Amniotic epithelial cell (primary cell): ENCODE measurements at regions not wholly inside any gene's neighbourhood (a gene's known extent, or its start where the extent isn't known, plus 50 kb on each side); places are given as distances from the start of the nearest gene placed in this dataset.
"Not testable (repeated sequence)": the region's sequence is repeated elsewhere in the genome, so short reads cannot be mapped to it uniquely, and the experiment has no call there.

Source experiments
- DNase-seq: peaks from one replicate; pipeline ENCODE4 v3.0.0-alpha.2; 2010; ENCODE audit warnings: low read depth

DNA sequence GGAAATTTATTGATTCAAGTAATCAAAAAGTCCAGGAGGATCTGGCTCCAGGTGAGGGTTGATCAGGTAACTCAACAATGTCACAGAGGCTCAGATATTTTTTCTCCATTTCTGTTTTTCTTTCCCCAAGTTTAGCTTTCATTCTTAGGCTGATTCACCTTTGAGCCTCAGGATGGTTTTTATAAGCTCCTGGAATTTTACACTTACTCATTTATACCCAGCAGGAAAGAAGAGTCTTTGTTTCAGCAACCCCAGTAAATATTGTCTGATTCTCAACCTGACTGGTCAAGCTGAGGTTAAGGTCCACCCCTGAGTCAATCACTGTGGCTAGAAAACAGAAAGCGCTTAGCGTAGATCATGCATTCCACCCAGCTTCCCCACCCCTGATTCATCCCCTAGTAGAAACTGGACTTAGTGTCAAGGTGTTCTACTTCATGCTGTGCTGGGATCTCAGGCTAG lies 500.6 kb downstream of the KIF4B start:
- DNase-seq, result no peak

DNA sequence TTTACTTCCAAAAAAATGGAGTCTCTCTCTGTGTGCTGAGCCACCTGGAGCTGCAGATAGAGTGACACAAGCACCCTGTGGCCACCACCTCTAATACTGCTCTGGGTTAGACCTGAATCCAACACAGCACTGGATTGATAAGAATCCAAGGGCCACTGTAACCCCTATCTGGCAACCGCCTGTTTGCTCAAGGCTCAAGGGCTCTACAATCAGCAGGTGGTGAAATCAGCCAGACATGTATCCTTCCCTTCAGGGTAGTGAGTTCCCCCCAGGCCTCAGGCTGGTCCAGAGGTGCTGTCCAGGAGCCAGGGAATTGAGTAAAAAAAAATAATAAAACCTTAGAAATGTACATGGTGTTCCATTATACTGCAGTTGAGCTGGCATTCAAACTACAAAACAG lies 509.0 kb downstream of the KIF4B start:
- no peak for DNase-seq

DNA sequence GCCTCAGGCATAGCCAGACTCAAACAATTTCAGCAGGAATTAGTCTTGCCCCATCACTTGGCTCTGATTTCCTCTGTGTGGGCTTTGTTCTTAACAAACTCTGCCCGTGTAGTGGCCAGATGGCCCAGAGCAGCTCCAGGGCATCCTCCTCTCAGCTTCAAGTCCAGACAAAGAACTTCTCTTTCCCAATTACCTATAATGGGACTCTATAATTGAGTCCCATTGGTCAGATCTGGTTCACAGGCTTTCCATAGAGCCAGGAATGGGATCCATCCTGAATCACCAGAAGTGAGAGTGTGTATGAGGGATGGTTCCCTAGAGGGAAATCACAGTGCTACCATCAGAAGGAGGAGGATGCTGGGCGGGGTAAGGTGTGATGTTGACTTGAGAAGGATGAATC lies 515.8 kb downstream of the KIF4B start:
- DNase-seq, result no peak

DNA sequence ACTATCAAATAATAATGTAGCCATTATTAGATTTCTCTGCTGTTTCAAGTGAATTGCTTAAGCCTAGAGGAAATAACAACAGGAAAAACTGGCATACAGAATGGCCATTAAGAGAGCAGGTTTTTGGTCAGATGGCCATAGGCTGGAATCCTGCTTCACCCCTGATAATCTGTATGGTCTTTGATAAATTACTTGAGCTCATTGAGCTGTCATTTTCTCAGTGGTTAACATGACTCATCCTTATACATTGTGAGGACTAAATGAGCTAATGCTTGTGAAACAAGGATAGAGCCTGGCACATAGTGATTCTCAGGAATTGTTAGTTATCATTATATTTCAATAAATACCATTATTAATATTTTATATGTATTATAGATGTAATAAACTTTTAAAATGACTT lies 516.5 kb downstream of the KIF4B start:
- DNase-seq, result peak; percentile 1

DNA sequence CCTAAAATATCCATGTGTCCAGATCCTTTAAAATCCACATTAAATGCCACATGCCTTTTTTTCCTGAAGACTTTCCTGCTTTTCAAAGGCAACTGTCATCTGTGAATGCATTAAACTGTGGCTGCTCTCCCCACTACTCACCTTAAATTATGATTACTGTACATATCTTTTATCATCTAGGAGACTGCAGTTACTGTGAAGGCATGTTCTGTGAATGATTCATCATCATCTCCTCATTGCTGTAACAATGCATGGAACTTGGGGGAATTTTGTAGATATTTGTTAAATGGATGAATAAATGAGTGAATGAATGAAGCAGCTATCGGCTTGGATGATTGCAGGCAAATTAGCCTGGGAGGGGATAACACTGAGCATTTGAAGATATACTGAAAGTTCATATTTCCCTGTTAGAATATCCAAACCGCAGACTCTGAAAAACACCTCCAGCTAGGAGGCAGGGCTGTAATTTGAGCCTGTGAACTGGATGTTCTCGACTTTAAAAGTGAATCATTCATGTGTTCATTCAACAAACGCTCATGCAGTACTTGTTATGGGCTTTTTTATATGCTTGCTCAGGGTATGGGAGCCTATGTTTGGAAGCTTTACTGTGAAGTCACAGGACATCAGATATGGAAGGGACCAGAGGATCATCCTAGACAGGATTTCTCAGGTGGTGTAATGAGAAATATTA lies 519.2 kb downstream of the KIF4B start:
- no peak for DNase-seq

DNA sequence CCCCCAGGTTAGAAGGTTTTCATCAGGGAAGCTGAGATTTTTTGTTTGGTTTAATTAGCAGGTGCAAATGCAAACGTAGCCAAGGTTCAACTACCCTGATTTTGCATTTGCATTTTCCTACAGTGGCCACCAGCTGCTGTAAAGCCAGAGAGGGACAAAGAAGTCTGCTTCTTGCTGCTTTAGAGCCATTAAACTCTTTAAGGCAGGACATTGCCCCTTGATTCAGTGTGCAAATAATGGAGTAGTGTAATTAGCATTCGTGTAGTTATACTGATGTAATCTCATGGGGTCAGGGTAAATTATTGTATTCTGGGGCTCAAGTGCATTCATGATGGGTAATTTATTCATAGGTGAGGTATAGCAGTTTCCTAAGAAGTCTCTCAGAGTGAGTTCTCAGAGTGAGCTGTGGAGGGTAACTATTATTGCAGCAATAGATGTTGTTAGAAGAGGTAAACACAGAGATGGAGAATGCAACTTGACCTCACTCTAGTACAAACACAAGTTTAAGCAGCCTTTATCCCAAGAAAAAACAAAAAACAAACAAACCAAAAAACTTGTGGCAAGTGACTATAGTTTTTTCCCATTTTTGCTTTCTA lies 526.5 kb downstream of the KIF4B start:
- DNase-seq, result no peak

DNA sequence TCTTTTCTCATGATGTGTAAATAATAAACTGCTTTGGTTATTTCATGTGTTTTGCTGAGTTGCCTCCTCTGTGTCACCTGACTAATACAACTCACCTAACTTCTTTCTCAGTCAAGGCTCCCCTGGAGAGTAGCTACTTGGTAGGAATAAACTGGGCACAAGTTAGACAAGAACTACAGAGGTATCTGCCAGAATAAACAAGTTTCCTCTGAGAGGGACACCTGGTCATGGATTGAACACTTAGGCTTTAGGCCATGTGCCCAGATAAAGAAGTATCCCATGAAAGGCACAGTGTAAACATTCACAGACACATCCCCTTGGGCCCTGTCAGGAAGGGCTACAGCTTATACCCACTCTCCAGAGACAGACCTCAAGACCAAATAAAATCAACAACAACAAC lies 532.5 kb downstream of the KIF4B start:
- DNase-seq, result no peak

DNA sequence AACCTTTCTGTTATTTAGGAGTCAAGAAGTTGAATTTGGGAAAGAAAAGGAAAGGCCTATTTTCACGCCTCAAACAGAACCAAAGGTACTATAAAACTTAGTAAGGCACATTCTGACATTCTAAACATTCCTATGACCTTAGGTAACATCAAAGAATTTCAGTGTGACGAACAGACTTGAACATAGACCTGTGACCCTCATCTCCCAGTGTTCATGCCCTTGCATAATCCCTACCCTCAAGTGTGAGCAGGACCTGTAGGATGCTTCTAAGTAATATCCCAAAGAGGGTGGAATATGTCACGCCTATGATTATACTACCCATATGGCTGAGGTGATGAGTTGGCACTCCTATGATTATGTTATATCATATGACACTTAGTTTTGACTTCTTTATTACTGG lies 540.9 kb downstream of the KIF4B start:
- DNase-seq, result no peak

DNA sequence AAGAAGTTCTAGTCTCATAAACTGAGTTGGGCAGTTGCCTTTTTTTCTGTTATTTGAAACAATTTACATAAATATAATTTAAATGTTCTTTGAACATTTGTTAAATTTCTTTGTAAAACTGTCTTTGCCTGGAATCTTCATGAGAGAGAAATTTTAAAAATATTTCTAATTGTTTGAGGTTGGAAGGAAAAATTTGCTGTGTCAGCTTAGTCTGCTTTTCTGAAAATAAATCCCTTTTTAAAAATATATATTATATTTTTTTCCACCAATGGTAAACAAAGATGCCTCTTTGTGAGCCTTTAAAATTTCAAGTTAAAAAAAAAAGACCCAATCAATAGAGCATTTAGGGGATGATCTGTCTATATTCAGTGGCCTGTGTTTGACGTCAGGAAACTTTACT lies 542.7 kb downstream of the KIF4B start:
- no peak for DNase-seq

DNA sequence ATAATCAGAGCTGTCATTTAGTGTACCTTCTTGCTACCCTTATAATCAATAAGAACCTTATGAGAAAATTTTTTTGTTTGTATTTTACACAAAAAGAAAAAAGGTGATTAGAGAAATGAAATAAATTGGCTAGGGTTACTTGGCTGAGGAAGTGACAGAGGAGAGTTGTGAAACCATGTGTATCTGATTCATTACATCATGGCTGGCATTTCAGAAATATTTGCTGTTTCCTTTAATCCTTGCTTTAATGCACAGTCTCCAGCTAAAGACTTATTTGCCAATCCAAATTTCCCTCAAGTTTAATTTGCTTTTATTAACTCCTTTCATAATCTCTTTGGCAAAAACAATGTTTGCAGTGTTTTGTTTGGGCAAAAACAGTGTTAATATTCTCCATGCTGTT lies 543.1 kb downstream of the KIF4B start:
- no peak for DNase-seq

DNA sequence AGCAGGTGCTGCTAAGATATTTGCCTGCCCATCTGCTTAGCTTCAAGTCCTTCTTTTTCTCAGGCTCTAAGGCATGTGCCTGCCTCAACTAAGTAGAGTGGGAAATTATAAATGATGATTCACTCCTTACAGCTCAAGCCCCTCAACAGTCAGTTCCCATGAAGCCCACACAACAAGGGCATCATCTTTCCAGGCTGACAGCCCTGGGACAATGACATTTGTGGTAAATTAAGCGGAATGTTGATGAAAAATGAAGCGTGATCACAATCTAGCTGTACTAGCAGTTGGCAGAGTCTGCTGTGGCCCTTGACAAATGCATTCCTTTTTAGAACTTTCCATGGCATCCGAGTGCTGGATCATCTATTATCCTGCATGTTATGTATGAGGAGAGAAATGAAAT lies 548.6 kb downstream of the KIF4B start:
- DNase-seq, result no peak

DNA sequence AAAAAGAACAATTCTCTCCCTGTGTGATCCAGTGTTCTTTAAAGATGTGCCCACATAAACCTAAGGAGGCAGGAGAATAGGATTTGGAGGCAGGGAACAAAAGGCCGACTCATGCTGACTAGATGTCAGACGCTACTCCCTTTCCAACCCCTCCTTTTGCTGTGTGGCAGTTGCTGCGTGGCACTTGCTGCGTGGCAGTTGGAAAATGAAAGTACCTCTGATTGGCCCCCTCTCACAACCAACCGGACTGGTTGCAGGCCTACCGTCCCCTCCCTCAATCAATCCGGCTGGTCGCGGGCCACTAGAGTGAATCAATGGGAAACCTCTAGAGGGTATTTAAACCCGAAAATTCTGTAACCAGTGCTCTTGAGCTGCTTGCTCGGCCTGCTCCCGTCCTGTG lies 551.0 kb downstream of the KIF4B start:
- DNase-seq, result no peak

DNA sequence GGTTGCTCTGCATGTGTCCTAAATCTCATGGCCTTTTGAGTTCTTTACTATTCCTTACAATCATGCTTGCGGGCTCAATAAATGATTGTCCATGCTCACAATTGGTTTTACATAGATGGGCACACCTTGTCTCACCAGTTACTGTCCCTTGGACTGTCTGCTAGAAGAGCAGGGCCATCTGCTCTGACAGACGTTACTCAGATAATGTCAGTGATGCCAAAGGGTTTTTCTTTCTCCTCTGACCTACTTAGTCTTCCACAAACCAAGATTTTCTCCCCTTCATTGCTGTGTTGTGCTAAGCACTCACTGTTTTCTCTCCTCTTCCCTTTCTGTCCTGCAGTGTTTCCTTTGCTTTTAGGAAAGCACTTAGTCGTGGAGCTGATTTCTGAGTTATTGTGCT lies 562.3 kb downstream of the KIF4B start:
- DNase-seq, result no peak

DNA sequence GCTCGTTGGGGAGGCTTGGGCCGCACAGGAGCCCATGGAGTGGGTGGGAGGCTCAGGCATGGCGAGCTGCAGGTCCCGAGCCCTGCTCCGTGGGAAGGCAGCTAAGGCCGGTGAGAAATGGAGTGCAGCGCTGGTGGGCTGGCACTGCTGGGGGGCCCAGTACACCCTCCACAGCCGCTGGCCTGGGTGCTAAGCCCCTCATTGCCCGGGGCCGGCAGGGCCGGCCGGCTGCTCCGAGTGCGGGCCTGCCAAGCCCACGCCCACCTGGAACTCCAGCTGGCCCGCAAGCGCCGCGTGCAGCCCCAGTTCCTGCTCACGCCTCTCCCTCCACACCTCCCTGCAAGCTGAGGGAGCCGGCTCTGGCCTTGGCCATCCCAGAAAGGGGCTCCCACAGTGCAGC lies 573.3 kb downstream of the KIF4B start:
- not testable (repeated sequence) for DNase-seq

DNA sequence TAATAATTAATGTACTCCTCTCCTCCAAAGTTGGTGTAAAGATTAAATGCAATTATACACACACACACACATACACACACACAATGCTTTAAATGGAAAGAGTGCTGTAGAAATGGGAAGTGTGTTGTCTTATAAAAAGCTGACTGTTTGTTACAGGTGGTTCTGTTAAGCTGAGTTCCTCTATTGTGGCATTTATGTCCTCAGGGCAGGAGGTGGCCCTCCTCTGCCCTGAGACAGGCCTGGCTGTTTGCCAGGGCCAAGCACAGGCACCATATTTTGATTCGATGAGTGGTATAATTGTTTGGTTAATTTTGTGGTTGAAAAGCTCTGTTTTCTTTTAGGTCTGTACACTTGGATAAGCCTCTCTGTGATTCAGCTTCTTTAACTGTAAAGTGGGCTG lies 573.9 kb downstream of the KIF4B start:
- no peak for DNase-seq

DNA sequence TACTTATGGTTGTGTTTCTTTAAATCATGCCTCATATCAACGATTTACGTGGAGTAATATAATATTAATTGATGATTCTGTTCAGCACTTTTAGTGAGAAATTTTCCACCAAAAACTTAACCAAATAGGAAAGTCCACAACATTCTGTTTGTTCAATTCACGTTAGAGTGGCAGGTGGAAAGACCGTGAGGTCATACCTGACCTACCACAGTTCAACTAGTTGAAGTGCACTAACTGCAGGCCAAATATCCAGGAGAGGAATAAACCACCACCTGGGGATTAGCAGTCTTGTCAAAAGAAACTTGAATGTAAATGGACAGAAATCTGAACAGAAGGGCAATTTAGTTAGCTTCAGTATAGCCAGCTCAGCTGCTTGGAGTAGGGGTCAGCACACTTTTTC lies 577.7 kb downstream of the KIF4B start:
- no peak for DNase-seq

DNA sequence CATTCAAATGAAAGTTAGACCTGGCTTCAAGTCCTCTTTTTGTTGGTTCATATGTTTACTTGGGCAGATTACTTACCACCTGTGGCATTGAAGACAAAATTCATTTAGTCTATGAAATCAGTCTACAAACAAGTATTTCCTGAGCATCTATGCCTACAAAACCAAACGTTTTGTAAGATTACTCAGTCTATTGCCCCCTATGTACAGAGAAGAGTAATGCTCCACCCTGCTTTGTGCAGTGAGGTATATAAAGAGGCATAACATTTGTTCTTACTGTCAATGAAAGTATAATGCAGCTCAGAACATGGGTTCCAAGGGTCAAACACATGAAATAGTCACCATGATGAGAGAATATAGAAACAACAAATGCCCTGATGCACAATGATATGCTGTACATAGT lies 580.7 kb downstream of the KIF4B start:
- DNase-seq, result no peak

DNA sequence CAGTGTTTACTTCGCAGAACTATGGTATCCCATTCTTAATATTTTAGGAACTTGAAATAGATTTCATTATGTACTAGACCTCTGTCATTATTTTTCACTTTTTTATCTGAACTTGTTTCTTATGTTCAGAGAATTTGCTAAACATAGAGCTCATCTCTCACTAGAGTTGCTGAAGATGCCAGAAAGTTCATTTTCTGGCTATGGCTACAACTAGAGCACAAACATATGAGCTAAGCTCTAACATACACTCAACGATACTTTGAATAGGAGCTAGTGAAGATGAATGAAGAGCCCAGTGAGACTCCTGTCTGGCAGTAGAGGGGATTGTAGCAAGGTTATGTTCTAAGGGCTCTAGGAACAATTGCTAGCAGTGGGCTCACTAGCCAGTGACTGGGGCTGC lies 582.2 kb downstream of the KIF4B start:
- DNase-seq, result no peak

DNA sequence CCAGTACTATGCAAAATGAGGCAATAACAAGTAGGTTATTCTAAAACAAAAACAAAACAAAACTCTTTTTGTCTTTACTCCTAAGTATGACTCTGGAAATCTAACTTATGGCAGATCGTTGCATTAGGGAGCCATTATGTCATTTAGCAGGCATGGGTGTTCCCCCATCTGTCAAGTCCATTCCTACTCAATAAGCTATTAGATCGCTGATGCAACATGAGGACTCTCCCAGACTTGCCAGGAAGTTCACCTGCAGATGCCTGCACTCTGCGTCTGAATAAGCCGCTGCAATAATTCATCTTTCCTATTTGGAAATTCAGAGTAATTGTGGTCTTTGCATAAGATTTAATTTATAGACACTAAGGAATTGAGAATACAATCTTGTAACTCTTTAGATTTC lies 585.0 kb downstream of the KIF4B start:
- no peak for DNase-seq

DNA sequence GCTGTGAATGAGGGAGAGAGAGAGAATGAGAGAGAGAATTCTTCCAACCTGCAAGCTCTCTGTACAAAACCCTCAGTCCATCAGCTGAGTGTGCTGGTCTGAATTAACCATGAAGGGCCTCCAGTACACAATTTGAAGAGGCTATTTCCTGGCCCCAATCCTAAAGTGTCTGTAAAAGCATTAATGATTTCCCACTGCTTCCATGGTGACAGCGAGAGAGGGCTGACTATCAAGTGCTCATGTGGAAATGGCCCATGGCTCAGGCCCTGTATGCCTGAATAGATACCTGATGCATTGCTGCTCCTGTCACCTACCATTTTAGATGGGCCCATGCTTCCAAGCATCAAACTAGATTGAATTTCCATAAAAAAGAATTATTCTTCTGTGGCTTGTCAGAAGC lies 592.4 kb downstream of the KIF4B start:
- no peak for DNase-seq

DNA sequence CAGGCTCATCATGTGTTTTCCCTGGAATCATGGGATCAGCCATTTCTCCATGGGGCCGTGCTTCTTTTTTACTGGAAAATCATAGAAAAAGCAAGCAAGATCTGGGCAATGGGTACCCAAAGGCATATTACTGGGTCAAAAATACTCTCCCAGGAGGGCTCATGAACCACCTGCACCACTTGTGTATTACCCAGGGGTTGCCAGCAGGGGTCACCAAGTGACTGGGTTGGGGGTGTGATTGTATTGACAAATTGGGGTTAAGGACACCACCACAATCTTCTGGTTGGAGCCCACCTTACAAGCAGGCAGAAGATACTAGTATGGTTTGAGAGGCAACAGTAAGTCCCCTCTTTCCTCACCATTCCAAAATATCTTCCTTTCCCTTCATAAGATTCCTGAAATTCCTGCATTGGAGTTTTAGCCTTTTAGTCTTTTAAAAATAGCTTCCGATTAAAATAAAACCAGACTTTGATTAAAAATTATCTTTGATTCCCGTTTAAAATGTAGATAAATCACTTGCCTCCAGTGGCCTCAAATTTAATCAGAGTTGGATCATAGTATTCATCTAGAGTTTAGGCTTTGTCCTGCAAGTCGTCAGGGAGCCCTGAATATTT lies 603.3 kb downstream of the KIF4B start:
- no peak for DNase-seq

DNA sequence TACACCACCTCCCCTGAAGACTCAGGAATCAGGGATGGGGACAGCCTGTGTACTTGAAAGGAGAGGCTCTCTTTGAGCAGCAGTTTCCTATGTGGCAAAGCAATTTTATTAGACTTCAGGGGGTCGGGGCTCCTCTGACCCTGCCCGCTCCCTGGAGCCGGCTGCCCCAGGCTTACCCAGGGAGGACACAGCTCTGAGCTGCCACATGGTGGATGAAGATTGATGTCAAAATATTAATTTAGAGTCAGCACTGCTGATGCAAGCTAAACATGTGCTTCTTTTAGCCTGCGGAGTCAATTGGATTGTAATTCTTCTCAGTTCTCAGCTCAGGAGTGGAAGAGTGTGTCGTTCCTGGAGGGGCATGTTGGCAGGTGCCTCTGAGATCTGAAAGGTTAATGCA lies 606.1 kb downstream of the KIF4B start:
- no peak for DNase-seq

DNA sequence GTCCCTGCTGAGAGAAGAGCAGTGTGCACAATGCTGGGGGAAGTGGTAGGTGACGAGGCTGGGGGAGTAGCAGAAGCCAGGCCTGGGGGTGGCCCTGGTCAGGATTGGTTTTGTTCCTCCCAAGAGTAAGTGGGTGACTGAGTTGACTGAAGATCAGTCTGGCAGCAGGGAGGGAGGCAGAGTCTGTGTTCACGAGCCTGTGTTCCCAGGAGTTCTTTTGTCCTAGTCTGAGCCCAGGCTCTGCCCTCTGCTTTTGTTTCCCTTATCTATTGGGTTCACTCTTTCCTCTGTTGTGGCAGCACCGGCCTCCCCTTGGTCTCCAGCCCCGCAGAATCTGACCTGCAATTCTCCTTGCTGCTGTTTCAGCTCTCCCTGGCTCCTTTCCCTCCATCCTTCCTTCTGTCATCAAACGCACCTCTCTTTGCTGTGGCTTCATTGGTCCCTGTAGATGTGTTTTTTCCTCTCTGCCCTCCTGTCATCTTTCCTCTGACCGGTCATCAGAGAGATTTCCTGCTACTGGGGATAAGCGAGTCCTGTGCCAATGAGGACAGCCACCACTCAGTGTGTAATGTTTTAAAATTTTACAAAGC lies 607.4 kb downstream of the KIF4B start:
- no peak for DNase-seq
